Astrocyte (in vitro differentiated cells and primary cell): ENCODE measurements at regions not wholly inside any gene's neighbourhood (a gene's known extent, or its start where the extent isn't known, plus 50 kb on each side); places are given as distances from the start of the nearest gene placed in this dataset.

ENCODE experiments used
- EZH2 ChIP-seq: IDR thresholded peaks from 2 replicates; pipeline ENCODE4 v1.6.1; 2012; ENCODE audit warnings: mild to moderate bottlenecking, low read length, inconsistent platforms; ENCODE audit not compliant: insufficient read depth
- TF ChIP-seq, protein P1 (sequence below): IDR thresholded peaks from 2 replicates; pipeline ENCODE4 v1.5.1; 2011; ENCODE audit warnings: low read depth, mild to moderate bottlenecking, inconsistent platforms, low read length, moderate library complexity; ENCODE audit not compliant: insufficient read depth

GRCh38 chr3:13747627-13748026 is 132.2 kb downstream of the WNT7A start:
- TF ChIP-seq, protein P1, sequence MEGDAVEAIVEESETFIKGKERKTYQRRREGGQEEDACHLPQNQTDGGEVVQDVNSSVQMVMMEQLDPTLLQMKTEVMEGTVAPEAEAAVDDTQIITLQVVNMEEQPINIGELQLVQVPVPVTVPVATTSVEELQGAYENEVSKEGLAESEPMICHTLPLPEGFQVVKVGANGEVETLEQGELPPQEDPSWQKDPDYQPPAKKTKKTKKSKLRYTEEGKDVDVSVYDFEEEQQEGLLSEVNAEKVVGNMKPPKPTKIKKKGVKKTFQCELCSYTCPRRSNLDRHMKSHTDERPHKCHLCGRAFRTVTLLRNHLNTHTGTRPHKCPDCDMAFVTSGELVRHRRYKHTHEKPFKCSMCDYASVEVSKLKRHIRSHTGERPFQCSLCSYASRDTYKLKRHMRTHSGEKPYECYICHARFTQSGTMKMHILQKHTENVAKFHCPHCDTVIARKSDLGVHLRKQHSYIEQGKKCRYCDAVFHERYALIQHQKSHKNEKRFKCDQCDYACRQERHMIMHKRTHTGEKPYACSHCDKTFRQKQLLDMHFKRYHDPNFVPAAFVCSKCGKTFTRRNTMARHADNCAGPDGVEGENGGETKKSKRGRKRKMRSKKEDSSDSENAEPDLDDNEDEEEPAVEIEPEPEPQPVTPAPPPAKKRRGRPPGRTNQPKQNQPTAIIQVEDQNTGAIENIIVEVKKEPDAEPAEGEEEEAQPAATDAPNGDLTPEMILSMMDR = no peak
- TF ChIP-seq EZH2 = no peak
